GM19324 (cell line): ENCODE measurements at regions not wholly inside any gene's neighbourhood (a gene's known extent, or its start where the extent isn't known, plus 50 kb on each side); places are given as distances from the start of the nearest gene placed in this dataset.
A peak's percentile ranks its signal among the peaks of the same experiment; 100 is the strongest.

Source experiments
- ATAC-seq: cut with Tn5 transposase; IDR thresholded peaks from one replicate; pipeline ENCODE4 v1.9.1; 2021; ENCODE audit warnings: mild to moderate bottlenecking, moderate library complexity; ENCODE audit not compliant: unreplicated experiment, low FRiP score

DNA sequence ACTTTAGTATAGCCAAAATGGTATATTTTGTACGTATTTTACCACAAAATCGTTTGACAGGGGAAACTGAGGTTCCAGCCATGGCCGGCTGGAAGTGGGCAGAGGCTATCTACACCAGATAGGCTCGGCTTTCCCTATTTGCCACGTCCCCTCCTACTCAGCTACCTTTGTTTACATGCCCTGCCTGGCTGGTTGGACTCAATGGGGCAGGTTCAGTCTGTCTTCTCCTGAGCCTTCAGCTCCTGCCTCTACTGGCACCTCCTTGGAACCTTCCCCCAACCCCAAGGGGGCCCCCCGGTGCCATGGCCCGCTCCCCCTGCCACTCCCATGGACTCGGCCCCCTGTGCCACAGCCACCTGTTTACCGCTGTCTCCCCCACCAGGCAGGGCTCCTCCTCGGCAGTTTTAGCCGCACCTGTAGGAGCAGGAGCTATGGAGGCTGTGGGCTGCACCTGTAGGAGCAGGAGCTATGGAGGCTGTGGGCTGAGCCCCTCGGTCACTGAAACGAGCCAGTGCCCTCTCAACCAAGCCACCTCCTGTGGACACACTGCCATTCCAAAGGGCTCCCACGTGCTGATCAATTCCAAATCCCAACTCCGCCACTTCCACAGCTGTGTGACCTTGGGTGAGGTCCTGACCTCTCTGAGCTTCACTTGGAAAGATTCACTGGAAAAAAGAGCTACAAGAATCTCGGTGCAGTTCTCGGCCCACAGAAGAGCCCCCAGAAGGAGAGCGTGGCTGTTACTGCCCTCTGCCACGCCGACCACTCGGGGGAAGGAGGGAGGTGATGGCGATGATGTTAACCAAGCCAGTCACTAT lies 62.2 kb downstream of the NCOR2 start:
- ATAC-seq = no peak

DNA sequence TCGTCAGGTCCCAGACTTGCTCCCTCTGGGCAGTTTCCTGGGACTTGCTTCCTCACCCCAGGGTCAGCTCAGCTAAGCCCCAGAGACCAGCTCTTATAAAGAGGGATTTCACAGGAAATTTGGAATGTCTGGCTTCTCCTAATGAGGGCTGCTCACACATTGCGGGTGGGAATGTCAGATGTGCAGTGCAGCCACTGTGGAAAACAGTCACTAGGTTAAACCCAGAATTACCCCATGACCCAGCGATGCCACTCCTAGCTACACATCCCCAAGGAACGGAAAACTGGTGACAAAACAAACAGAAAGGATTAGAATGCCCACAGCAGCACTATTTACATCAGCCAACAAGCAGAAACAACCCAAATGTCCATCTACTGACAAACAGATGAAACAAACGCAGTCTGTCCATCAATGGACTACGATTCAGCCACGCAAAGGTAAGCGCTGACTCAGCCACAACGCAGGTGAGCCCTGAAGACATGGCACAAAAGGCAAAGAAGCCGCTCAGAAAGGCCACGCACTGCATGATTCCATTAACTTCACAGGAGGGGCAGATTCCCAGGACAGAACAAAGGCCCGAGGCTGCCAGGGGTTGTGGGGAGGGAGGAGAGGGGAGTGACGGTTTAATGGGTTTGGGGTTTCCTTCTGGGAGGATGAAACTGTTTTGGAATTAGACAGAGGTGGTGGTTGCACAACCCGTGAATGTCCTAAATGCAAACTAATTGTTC lies 63.0 kb downstream of the NCOR2 start:
- ATAC-seq = no peak

DNA sequence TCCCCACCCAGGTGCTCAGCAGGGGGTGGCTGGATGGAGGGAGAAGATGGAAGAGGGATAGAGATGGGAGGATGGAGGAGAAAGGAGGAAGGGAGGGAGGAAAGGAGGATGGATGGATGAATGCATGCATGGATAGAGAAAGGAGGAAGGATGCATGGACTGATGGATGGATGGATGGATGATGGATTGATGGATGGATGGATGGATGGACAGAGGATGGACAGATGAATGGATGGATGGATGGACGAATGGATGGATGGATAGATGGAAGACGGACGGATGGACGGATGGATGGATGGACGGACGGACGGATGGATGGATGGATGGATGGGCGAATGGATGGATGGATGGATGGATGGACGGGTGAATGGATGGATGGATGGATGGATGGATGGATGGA lies 64.1 kb downstream of the NCOR2 start:
- ATAC-seq = no peak

DNA sequence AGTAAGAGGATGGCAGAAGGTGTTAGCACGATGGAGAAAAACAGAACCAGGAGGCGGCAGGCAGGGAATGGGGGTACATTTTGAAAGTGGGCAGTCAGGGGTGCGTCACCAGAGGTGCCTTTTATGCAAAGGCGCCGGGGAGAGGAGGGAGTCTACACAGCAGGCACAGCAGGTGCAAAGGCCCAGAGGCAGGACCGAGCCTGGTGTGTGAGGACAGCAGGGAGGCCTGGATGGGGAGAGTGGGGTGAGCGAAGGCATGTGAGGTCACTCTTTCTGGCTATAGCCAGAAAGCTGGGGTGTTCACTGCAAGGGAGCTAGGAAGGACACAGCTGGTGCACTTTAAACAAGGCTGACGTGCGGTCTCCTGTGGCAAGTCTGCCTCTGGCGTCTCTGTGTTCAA lies 65.0 kb downstream of the NCOR2 start:
- ATAC-seq = no peak

DNA sequence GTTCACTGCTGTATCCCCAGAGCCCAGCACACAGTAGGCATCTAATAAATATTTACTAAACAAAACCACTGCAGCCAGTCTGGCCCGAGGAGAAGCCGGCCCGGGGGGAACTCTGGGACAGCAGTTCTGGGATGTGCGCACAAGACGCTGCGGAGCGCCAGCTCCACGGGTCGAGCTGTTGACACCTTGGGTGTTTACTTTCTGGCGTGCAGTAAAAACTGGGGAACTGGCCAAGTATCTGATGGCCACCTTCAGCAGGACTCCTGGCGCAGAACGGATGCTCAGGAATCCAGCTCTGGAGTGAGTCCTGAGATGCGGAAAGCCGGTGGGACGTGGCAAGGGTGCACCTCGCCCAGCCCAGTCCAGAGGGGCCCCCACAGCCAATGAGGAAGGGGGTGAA lies 65.6 kb downstream of the NCOR2 start:
- no peak for ATAC-seq

DNA sequence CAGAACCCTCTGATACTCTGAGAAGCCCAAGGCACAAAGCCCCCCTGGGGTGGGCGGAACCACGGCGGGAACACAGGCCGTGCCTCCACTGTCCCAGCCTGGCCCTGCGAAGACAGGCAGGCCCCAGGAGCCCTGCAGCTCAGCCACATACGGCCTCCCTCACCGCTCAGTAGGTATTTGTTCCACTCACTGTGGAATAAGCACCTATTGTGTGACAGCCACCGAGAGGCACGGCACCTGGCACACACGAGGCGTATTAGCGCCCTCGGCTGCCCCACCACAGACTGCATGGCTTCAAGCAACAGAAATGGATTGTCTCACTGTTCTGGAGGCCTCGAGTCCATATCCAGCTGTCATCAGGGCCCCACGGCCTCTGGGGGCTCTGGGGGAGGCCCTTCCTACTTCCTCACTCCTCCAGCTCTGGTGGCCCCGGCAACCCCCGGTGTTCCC lies 66.3 kb downstream of the NCOR2 start:
- ATAC-seq = no peak

DNA sequence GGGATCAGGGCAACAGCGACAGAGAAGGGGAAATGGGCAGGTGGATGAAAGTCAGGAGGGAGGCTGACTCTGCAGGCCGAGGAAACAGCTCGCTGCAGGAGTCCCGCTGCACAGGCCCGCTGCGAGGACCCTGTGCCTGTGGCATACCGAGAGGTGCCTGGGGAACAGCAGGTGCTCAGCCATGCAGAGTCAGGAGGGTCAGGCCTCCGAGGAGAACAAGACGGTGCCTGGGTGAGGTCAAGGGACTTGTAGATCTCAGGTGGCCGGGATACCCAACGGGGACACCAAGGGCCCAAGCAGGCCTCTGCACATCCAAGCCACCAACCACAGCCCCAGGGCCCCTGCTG lies 67.5 kb downstream of the NCOR2 start:
- no peak for ATAC-seq

DNA sequence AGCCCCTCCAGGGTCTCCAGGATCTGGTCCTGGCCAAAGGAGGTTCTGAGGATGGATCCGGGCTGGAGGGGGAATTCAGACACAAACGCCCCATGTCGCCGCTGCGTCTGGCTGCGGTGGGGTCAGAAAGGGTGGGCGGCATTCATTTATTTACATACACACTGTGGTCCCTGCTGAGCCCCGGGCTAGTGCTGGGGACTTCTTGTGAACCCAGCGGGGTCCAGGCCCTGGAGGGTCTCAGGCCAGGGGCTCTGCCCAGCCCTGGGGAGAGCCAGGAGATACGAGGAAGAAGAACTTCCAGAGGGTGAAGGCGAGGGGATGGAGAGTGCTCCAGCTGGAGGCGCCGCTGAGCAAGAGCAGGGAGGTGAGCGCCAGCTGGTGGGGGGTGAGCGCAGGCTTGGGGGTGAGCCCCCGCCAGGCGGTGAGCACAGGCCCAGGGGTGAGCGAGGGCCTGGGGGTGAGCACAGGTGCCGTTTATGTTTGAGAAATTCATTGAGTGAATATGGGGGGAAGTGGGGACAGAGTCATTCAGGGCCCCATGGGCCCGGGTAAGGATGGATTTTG lies 68.1 kb downstream of the NCOR2 start:
- ATAC-seq = no peak

DNA sequence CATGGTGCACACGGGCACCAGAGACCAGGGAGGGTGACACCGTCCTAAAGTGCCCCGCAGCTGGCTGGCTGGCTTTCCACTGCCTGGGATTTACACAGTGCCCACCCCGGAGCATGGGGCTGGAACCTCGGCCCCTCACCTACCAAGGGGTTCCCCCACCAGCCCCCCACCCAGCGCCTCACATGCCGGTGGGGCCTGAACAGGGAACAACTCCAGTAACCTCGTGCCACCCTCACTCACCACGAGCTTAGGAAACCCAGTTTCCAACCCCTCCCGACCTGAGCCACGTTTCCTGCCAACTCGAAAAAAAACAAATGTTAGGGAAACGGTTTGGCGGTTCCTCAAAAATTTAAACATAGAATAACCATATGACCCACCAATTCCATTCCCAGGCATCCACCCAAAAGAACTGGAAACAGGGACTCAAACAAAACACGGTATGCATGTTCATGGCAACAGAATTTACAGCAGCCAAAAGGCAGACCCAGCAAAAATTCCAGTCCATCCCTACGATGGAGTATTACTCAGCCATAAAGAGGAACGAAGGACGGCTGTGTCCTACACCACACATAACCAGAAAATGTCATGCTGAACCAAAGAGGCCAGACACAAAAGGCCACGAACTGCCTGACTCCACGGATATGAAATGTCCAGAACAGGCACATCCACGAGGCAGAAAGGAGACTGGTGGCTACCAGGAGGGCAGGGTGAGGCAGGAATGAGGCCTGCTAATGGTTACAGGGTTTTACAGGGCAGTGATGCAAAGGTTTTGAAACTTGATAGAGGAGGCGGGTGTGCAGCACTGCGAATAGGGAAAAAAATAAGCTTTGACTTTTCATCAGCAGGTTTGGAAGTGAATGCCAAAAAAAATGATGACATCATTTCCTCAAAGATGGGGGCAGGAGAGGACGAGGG lies 68.9 kb downstream of the NCOR2 start:
- ATAC-seq = no peak

DNA sequence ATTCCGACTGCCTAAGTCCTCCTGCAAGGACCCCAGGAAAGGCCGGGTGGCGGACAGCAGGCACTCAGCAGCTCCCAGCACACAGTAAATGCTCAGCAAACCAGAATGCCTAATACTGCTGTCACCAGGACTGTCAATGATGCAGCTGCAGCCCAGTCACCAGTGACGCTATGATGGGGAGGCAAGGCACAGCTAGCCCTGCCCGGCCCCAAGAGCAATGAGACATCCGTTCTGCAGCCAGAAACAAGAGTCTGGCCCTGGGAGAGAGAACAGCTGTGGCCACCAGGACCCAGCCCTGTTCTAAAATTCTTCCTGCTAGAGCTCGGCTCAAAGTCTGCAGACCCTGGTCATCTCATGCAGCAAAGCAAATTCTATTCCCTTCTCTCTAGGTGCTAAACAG lies 69.8 kb downstream of the NCOR2 start:
- no peak for ATAC-seq

DNA sequence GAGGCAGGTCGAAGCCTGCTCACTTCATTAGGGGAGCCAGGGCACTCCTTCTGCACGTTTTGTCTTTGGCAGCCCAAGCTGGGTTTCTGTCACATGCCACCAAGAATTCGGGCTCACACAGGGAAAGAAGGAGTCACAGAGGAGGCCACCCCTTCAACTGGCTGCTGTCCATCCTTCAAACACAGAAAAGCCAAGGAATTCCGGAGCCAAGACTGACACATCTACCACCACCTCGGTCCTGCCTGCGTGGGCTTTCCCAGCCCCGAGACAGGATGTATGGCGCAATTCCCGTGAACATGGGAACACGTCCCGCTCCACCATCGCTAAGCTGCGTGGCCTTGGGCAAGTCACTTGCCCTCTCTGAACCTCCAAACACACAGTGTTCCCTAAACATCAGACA lies 70.4 kb downstream of the NCOR2 start:
- ATAC-seq = no peak

DNA sequence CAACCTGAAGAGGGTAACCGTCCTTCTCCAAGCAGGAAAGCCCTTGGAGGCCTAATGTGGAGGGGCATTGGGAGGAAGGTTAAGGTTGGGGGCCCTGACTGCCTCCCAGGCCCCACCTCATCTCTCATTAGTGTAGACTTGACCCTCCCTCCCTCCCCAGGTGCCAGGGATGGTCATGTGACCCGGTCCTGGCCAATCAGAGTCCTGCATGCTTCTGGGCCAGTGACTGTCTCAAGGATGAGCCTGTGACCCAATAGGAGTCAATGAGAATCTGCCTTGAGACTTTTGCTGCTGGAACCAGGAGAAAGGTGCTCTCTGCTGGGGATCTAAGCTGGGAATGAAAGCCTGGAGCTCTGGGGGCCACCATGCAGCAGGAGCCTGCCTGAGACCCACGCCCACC lies 70.8 kb downstream of the NCOR2 start:
- ATAC-seq = no peak

DNA sequence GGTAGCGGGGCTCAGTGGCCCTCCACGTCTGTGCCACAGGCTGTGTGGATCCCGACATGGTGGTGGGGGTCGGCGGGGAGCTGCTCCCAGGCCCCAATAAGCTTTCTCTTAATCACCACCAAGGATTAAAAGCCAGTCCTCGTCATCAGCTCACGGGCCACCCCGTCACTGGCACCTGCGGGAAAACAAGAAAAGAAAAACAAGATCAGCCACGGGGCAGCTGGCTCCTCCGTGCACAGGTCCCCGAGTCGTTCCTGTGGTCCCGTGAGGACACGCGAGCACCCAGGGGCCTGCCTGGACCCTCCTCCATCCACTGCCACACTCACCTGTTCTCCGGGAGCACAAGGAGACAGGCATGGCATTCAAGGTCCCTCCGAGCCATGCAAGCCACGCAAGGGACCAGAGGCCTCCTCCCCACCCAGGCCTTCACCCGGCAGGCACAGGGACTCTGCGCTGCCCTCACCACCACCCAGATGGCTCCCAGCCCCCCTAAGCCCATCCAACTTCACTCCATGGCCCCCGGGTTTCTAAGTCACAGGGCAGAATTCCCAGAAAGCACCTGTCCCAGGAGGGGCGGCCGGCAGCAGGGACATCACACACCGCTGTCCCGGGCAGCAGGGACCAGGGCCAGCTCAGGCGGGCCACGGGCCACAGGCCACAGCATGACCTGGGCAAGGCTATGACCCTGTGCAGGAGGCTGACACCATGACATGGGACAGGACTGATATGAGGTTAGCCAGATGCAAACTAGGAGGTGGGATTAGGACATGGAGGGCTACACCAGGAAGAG lies 72.0 kb downstream of the NCOR2 start:
- no peak for ATAC-seq

DNA sequence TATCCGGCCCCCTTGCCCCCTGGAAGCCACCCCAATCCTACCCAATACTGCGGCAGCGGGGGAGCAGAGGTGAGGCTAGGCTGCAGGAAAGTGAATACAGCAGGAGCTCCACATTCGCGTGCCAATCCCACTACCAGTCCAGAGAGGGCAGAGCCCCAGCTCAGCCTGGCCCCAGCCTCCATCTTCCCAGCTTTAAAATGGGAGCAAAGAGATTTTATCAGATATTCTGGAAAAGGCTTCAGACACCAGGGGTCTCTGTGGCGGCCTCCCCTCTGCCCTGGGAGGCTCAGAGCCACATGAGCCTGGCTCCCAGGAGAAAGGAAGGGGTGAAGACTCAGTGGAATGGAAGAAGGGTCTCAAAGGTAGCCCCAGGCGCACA lies 72.7 kb downstream of the NCOR2 start:
- no peak for ATAC-seq

DNA sequence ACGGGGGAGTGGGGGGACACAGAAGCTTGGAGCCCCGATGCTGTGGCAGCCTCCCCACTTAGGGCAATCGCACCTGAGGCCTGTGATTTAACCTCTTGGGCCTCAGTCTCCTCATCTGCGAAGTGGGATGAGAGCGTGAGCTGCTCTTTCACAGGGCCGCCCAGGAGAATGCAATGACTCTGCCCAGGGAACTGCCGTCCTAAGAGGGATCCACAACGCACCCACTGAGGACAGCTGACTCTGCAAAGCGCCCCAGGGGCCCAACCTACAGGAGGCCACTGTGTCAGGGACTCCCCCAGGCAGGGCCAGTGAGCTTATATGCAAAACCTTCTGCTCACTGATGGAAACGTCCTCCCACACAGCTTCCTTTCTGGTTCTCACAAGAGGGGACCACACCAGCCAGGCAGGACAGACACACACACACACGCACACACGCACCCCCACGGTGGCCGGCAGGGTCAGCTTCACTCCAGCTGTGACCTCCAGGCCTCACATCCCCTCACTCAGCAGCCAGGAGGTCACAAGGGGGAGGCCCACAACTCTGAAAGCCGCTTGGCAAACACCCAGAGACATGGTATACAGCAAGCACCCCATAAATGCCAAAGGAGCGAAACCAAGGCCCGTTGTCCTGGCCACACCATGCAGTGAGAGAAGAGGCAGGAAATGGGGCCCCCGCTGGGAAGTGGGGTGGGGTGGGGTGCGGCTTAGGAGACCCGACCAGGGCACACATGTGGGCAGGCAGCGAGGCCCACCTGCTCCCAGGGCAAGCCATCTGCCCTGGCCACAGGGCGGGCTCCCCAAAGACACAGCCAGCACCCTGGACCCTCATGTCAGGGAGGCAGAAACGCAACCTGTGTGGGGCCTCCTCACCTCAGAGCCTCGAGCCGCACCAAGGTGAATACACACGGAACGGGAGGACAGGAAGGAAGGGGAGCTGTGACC lies 73.3 kb downstream of the NCOR2 start:
- ATAC-seq = peak; percentile 87

DNA sequence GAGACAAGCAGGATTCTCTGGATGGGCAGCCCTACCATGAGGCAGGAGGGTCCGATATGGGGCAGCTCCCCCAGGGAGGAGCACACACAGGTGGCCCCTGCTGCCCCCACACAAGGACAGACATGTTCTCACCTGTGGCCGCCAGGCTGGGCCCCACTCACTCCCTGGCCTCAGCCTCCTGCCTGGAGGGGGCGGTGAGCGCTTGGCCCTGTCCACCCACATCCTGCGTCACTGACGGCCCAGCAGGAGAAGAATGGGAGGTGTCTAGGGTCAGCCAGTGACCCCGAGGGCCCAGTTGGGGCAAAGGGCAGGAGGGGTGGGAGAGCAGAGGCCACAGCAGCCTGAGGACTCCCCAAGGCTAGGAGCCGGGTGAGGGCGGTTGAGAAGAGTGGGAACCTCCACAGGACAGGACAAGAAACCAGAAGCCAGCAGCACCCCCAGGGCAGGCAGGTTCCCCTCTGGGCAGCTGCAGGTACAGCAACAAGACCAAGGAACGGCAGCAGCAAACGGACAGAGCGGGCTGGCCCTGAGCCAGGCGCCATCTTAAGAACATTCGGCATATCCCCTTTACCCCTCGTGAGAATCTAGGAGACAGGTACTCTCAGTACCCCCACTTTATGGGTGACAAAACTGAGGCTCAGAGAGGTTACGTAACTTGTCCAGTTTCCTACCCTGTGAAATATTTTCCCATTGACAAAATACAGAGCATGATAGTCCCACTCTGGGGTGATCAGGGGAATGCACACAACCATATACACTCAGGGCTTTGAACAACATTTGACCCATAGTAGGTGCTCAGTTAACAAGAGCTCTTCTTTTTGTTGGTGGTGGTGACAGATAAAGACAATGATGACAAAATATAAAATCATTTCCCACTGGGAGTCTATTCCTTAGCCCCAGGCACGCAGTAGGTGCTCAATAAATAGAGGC lies 74.3 kb downstream of the NCOR2 start:
- no peak for ATAC-seq

DNA sequence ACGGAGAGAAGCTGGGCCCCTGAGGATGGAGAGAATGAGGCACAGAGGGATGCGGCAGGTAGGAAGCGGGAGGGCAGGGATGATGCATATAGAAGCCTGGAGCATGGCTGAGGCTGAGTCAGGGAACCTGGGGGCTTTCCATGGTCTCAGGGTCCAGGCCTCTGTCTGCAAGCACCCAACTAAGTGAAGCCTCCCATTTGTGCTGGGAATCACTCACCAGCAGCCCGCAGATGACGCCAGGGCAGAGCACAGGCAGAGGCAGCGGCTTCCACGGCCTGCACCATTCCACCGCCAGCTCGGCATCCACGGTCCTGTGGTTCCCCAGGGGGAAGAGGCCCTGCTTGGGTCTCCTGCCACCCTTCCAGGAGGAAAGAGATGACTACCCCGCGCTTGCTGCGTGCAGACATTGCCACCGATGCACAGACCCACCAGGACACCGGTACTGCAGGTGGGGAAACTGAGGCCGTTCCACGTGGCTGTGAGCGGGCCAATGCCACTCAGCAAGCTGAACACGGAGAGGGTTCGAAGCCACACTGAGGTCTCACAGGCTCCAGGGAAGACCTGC lies 75.5 kb downstream of the NCOR2 start:
- ATAC-seq = no peak

DNA sequence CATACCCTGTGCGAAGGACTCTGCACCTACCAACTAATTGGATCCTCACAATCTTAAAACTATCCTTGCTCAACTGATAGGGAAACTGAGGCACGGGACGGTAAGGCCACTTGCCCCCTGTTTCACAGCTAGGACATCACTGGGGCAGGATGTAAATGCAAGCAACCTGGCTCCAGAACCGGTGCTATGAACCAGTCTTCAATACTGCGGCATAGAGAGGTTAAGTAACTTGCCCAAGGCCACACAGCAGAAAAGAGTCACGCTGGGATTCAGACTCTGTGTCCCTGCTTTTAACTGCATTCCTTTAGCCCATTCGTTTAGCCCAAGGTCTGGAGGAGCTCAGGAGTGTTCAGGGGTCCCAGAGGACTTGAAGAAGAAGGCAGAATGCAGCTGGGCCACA lies 76.1 kb downstream of the NCOR2 start:
- no peak for ATAC-seq
